ENCODE measurements at regions not wholly inside any gene's neighbourhood (a gene's known extent, or its start where the extent isn't known, plus 50 kb on each side); places are given as distances from the start of the nearest gene placed in this dataset.

DNA sequence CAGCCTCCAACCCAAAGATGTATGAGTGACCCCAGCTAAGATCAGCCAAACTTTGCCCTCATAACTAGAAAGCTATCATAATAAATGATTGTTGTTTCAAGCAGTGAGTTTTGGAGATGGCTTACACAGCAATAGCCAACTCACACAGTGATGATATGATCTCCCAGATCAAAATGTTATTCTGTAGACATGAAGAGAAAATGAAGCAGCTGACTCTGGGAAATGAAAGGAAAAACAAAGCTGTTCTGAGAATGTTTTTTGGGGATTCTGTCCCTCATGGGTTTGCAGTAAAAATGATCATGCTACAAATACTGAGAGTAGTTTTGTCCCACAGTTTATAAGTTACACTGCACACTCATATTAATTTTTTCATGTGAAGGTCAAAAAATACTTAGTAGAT is 617.8 kb downstream of the MRPL39 start:
- TF ChIP-seq RFX5 (IDR thresholded peaks at IDR 0.05; ENCODE audit: low read depth, low read length), result no peak
- TF ChIP-seq, protein P1, sequence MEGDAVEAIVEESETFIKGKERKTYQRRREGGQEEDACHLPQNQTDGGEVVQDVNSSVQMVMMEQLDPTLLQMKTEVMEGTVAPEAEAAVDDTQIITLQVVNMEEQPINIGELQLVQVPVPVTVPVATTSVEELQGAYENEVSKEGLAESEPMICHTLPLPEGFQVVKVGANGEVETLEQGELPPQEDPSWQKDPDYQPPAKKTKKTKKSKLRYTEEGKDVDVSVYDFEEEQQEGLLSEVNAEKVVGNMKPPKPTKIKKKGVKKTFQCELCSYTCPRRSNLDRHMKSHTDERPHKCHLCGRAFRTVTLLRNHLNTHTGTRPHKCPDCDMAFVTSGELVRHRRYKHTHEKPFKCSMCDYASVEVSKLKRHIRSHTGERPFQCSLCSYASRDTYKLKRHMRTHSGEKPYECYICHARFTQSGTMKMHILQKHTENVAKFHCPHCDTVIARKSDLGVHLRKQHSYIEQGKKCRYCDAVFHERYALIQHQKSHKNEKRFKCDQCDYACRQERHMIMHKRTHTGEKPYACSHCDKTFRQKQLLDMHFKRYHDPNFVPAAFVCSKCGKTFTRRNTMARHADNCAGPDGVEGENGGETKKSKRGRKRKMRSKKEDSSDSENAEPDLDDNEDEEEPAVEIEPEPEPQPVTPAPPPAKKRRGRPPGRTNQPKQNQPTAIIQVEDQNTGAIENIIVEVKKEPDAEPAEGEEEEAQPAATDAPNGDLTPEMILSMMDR (conservative IDR thresholded peaks at IDR 0.05; ENCODE audit: low read depth, low read length), result no peak
- no peak for TF ChIP-seq POLR2A (IDR thresholded peaks at IDR 0.05; ENCODE audit: low read depth, low read length)
- no peak for TF ChIP-seq MXI1 (IDR thresholded peaks at IDR 0.05; ENCODE audit: borderline replicate concordance, low read depth, low read length)
- TF ChIP-seq CEBPB (IDR thresholded peaks at IDR 0.05; ENCODE audit: low read depth, low read length), result no peak
- no peak for TF ChIP-seq BHLHE40 (IDR thresholded peaks at IDR 0.05; ENCODE audit: low read depth, low read length)
- TF ChIP-seq, protein P2, sequence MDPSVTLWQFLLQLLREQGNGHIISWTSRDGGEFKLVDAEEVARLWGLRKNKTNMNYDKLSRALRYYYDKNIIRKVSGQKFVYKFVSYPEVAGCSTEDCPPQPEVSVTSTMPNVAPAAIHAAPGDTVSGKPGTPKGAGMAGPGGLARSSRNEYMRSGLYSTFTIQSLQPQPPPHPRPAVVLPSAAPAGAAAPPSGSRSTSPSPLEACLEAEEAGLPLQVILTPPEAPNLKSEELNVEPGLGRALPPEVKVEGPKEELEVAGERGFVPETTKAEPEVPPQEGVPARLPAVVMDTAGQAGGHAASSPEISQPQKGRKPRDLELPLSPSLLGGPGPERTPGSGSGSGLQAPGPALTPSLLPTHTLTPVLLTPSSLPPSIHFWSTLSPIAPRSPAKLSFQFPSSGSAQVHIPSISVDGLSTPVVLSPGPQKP (IDR thresholded peaks at IDR 0.05; ENCODE audit: borderline replicate concordance, low read depth, low read length), result no peak
- TF ChIP-seq FOS (IDR thresholded peaks at IDR 0.05; ENCODE audit: low read depth, low read length), result no peak
- TF ChIP-seq, protein P3, sequence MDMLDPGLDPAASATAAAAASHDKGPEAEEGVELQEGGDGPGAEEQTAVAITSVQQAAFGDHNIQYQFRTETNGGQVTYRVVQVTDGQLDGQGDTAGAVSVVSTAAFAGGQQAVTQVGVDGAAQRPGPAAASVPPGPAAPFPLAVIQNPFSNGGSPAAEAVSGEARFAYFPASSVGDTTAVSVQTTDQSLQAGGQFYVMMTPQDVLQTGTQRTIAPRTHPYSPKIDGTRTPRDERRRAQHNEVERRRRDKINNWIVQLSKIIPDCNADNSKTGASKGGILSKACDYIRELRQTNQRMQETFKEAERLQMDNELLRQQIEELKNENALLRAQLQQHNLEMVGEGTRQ (IDR thresholded peaks at IDR 0.05; ENCODE audit: low read depth, low read length), result no peak
- no peak for TF ChIP-seq SMC3 (IDR thresholded peaks at IDR 0.05; ENCODE audit: low read depth, low read length)
- TF ChIP-seq RAD21 (IDR thresholded peaks at IDR 0.05; ENCODE audit: low read length), result no peak
- TF ChIP-seq CHD1 (IDR thresholded peaks at IDR 0.05; ENCODE audit: low read depth, low read length), result no peak
- no peak for TF ChIP-seq NFE2L2 (IDR thresholded peaks at IDR 0.05; ENCODE audit: low read depth, low read length)

All from IMR-90 (cell line).